Activated CD8-positive, alpha-beta T cell treated with anti-CD3 and anti-CD28 coated beads for 36 hours (primary cell): ENCODE measurements at regions not wholly inside any gene's neighbourhood (a gene's known extent, or its start where the extent isn't known, plus 50 kb on each side); places are given as distances from the start of the nearest gene placed in this dataset.

Experiments used
- ATAC-seq: fragments of 200-7000 bp; cut with Tn5 transposase; one replicate; pipeline ENCODE4 v1.10.0; 2021; ENCODE audit warnings: mild to moderate bottlenecking, moderate library complexity
- CTCF ChIA-PET: fragments of 350-600 bp; sonication (Branson Sonifier 250); formaldehyde crosslinking; loops from one replicate; lab custom pipeline; 2021; ENCODE audit warnings: antibody characterized with exemption; lab: Charles Lee
- POLR2A ChIA-PET: fragments of 350-600 bp; sonication (Branson Sonifier 250); formaldehyde crosslinking; loops from one replicate; lab custom pipeline; 2021; ENCODE audit warnings: antibody characterized with exemption; lab: Charles Lee
- DNase-seq: peaks from one replicate; pipeline ENCODE4 v3.0.0-alpha.2; 2020
- H3K27ac Mint-ChIP-seq: one replicate; pipeline ENCODE4 v1.8.0; 2021; ENCODE audit warnings: mild to moderate bottlenecking, mixed read lengths
- H3K27me3 Mint-ChIP-seq: one replicate; pipeline ENCODE4 v1.8.0; 2021; ENCODE audit warnings: mixed read lengths
- H3K36me3 Mint-ChIP-seq: one replicate; pipeline ENCODE4 v1.8.0; 2021; ENCODE audit warnings: low read depth, mixed read lengths
- H3K4me1 Mint-ChIP-seq: one replicate; pipeline ENCODE4 v1.8.0; 2021; ENCODE audit warnings: low read depth, mixed read lengths
- H3K4me3 Mint-ChIP-seq: one replicate; pipeline ENCODE4 v1.8.0; 2021; ENCODE audit warnings: mild to moderate bottlenecking, moderate library complexity, mixed read lengths
- H3K9me3 Mint-ChIP-seq: one replicate; pipeline ENCODE4 v1.8.0; 2021; ENCODE audit warnings: mixed read lengths
- intact Hi-C: fragments of 100-400 bp; cut with micrococcal nuclease; formaldehyde crosslinking; loops from one replicate; pipeline ENCODE4 v1.10.0; 2022
- TF ChIP-seq, protein P1 (sequence below): fragments of 200-600 bp; IDR thresholded peaks from one replicate; pipeline ENCODE4 v1.8.0; 2022; ENCODE audit warnings: antibody characterized with exemption, mild to moderate bottlenecking

DNA sequence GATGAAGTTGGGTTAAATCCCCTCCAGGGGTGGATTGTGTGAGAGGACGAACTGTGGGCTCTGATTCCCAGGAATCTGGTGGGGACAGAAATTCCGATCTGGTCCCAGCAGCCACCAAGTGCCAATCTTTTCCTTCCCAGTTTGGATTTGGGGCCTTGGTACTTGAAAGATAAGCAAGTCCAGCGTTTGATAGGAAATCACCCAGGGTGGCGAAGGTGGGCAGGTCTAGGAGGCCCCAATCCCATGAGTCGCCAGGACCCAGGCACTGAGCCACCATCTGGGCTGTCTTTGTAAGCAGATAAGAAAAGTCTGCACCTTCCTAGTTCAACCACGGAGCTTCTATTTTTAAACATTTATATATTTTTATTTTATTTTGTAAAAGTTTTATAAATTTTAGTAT, 122.6 kb upstream of the LSM8 start:
- DNase-seq (no peak), ATAC-seq (no peak)
- H3K4me3 Mint-ChIP-seq, result no peak overlapping the region
- H3K4me1 Mint-ChIP-seq, result no peaks in the 10 kb centered on the region
- peaks cover 4% of the 10 kb centered on the region for H3K27me3 Mint-ChIP-seq
- H3K36me3 Mint-ChIP-seq, result no peaks in the 10 kb centered on the region
- H3K27ac Mint-ChIP-seq, result no peak overlapping the region
- CTCF ChIA-PET, result no interaction called here
- POLR2A ChIA-PET, result no interaction called here
- TF ChIP-seq, protein P1, sequence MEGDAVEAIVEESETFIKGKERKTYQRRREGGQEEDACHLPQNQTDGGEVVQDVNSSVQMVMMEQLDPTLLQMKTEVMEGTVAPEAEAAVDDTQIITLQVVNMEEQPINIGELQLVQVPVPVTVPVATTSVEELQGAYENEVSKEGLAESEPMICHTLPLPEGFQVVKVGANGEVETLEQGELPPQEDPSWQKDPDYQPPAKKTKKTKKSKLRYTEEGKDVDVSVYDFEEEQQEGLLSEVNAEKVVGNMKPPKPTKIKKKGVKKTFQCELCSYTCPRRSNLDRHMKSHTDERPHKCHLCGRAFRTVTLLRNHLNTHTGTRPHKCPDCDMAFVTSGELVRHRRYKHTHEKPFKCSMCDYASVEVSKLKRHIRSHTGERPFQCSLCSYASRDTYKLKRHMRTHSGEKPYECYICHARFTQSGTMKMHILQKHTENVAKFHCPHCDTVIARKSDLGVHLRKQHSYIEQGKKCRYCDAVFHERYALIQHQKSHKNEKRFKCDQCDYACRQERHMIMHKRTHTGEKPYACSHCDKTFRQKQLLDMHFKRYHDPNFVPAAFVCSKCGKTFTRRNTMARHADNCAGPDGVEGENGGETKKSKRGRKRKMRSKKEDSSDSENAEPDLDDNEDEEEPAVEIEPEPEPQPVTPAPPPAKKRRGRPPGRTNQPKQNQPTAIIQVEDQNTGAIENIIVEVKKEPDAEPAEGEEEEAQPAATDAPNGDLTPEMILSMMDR, result no peak
- intact Hi-C loops, result no loop called here
- no peaks in the 10 kb centered on the region for H3K9me3 Mint-ChIP-seq

DNA sequence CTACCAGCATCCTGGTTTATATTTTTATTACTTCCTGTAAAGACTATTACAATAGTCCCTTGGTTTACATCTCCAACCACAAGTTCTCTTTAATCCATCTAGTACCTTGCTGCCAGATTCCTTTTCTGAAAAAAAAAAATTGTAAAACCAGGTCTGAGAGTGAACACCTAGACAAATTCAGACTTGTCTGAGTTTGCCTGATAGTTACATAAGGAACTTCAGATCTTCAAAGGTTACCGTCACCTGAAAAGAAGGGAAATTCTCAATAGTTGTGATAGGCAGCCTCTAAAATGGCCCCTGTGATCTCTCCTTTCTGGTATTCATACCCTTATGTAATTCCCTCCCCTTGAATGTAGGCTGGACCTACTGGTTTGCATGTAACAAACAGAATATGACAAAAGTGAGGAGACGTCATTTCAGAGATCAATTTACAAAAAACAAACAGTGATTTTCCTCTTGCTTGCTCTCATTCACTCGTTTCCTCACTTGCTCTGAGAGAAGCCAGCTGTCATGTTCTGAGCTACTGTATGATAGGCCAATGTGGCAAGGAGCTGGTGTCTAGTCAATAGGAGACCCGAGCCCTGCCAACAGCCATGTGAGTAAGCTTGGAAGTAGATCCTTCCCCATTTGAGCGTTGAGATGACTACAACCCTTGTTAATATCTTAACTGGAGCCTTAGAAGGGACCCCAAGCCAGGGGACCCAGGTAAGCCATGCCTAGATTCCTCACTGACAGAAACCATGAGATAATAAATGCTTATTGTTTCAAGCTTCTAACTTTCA, 110.9 kb upstream of the LSM8 start:
- H3K4me3 Mint-ChIP-seq, result no peak overlapping the region
- no peaks in the 10 kb centered on the region for H3K36me3 Mint-ChIP-seq
- no peak overlapping the region for H3K27ac Mint-ChIP-seq
- DNase-seq, result no peak
- no peaks in the 10 kb centered on the region for H3K9me3 Mint-ChIP-seq
- no peak for ATAC-seq
- intact Hi-C loops, result no loop called here
- peaks cover 7% of the 10 kb centered on the region for H3K27me3 Mint-ChIP-seq
- ChIA-PET CTCF (no interaction called here), POLR2A (no interaction called here)
- no peaks in the 10 kb centered on the region for H3K4me1 Mint-ChIP-seq
- TF ChIP-seq, protein P1, result no peak

DNA sequence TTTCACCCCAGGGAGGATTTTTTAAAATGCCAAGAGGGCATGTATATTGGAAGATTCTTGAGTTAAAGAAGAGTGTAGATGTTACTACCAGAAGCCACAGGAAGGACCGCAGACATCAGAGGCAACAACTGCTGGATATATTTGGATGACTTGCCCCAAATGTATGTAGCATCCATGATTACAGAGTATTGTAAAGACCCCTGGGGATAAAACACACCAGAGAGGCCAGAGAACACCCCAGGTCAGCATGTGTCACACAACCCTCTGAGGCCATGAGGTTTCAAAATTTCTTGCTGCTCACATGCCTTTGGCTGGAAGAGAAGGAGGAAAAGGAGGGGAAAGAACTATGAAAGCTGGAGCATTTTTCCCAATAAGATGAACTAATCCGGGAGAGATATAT, 108.0 kb upstream of the LSM8 start:
- peaks cover 5% of the 10 kb centered on the region for H3K27me3 Mint-ChIP-seq
- ChIA-PET CTCF (no interaction called here), POLR2A (no interaction called here)
- TF ChIP-seq, protein P1, result no peak
- ATAC-seq (no peak), DNase-seq (no peak)
- H3K27ac Mint-ChIP-seq, result no peak overlapping the region
- H3K9me3 Mint-ChIP-seq, result no peaks in the 10 kb centered on the region
- H3K4me1 Mint-ChIP-seq, result peaks cover 5% of the 10 kb centered on the region
- no peaks in the 10 kb centered on the region for H3K36me3 Mint-ChIP-seq
- H3K4me3 Mint-ChIP-seq, result no peak overlapping the region
- intact Hi-C loops, result no loop called here

DNA sequence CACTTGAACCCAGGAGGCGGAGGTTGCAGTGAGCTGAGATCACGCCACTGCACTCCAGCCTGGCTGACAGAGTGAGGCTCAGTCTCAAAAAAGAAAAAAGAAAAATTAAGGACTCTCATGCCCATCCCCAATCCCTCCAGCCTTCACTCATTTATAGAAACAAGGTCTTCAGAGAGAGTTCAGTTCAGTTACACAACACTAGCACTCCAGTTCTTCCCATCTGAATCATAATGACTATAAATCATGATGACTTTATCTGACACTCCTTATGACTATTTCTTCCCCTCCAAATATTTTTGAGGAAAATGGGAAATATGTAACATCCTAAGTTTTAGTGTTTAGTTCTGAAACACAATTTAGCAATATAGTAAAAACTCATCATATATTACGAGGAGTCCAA, 107.4 kb upstream of the LSM8 start:
- no peak for ATAC-seq
- no peak for DNase-seq
- Mint-ChIP-seq H3K27me3 (peaks cover 6% of the 10 kb centered on the region), H3K36me3 (no peaks in the 10 kb centered on the region), H3K4me3 (no peak overlapping the region), H3K9me3 (no peaks in the 10 kb centered on the region), H3K27ac (no peak overlapping the region), H3K4me1 (peaks cover 9% of the 10 kb centered on the region)
- ChIA-PET CTCF (no interaction called here), POLR2A (no interaction called here)
- intact Hi-C loops, result no loop called here
- TF ChIP-seq, protein P1, result no peak

DNA sequence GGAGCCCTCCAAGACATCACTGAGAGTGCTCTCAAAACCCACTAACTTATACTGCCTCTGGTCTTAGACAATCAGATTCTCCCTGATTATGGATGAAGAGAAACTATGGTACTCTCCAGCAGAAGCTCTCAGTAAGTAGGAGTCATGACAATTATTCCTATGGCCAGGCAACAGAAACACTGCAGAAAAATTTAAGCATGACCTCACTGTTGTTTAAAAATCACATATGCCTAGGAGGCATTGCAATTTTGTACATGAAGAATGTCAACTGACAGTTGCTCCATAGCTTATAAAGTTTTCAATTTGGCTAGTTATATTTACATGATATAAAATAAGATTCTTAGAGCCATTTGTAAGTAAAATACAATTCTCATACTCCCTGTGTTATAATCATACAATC, 105.9 kb upstream of the LSM8 start:
- H3K27ac Mint-ChIP-seq, result no peak overlapping the region
- intact Hi-C loops, result no loop called here
- H3K4me1 Mint-ChIP-seq, result peaks cover 9% of the 10 kb centered on the region
- DNase-seq (no peak), ATAC-seq (no peak)
- H3K4me3 Mint-ChIP-seq, result no peak overlapping the region
- ChIA-PET CTCF (no interaction called here), POLR2A (no interaction called here)
- H3K9me3 Mint-ChIP-seq, result no peaks in the 10 kb centered on the region
- no peaks in the 10 kb centered on the region for H3K36me3 Mint-ChIP-seq
- peaks cover 6% of the 10 kb centered on the region for H3K27me3 Mint-ChIP-seq
- TF ChIP-seq, protein P1, result no peak
